Fibroblast of lung (primary cell): ENCODE measurements at regions not wholly inside any gene's neighbourhood (a gene's known extent, or its start where the extent isn't known, plus 50 kb on each side); places are given as distances from the start of the nearest gene placed in this dataset.

ENCODE experiments used
- DNase-seq, 2 donors: peaks; one replicate each; pipeline versions ENCODE4 v3.0.0 to v3.0.0-alpha.2; 2010; ENCODE audit warnings: low read depth in 2 of 2
- H2AFZ ChIP-seq: 2 replicates; pipeline ENCODE4 v1.5.1; 2012; ENCODE audit warnings: low read length, control low read depth, inconsistent platforms
- H3K27ac ChIP-seq: 2 replicates; pipeline ENCODE4 v1.5.1; 2011; ENCODE audit warnings: low read length, control low read depth; ENCODE audit not compliant: insufficient read depth
- H3K27me3 ChIP-seq: 2 replicates; pipeline ENCODE4 v1.5.1; 2011; ENCODE audit warnings: mild to moderate bottlenecking, low read length; ENCODE audit not compliant: control insufficient read depth, insufficient read depth
- H3K36me3 ChIP-seq: 2 replicates; pipeline ENCODE4 v1.5.1; 2011; ENCODE audit warnings: low read length; ENCODE audit not compliant: control insufficient read depth, insufficient read depth
- H3K4me1 ChIP-seq: 2 replicates; pipeline ENCODE4 v1.5.1; 2011; ENCODE audit warnings: low read length; ENCODE audit not compliant: control insufficient read depth, insufficient read depth; ENCODE audit errors: extremely low read depth
- H3K4me2 ChIP-seq: 2 replicates; pipeline ENCODE4 v1.5.1; 2011; ENCODE audit warnings: low read length, control low read depth; ENCODE audit not compliant: insufficient read depth; ENCODE audit errors: extremely low read depth
- H3K4me3 ChIP-seq, 4 experiments: fragments of 200-600 bp in 1 of 4; sonication (generic) in 1 of 4; replicated peaks in 1 of 4; 2 replicates each; pipeline ENCODE4 v1.5.1; 2011 to 2016; ENCODE audit warnings: low read length in 4 of 4, low read depth in 3 of 4, mild to moderate bottlenecking in 3 of 4, control low read depth in 2 of 4, inconsistent platforms in 1 of 4, mixed read lengths in 1 of 4; ENCODE audit not compliant: insufficient read depth in 1 of 4; ENCODE audit errors: control extremely low read depth in 1 of 4
- H3K79me2 ChIP-seq: 2 replicates; pipeline ENCODE4 v1.5.1; 2012; ENCODE audit warnings: mild to moderate bottlenecking, low read length, inconsistent platforms; ENCODE audit not compliant: control insufficient read depth, insufficient read depth
- H3K9ac ChIP-seq: 2 replicates; pipeline ENCODE4 v1.5.1; 2011; ENCODE audit warnings: mild to moderate bottlenecking, low read length, control low read depth; ENCODE audit not compliant: insufficient read depth
- H3K9me3 ChIP-seq: 2 replicates; pipeline ENCODE4 v1.5.1; 2012; ENCODE audit warnings: low read depth, low read length; ENCODE audit not compliant: control insufficient read depth, insufficient read depth
- H4K20me1 ChIP-seq: 2 replicates; pipeline ENCODE4 v1.5.1; 2011; ENCODE audit warnings: low read length; ENCODE audit not compliant: control insufficient read depth, insufficient read depth; ENCODE audit errors: extremely low read depth
- EZH2 ChIP-seq: IDR thresholded peaks from 2 replicates; pipeline ENCODE4 v1.5.1; 2012; ENCODE audit warnings: low read length, control low read depth, mild to moderate bottlenecking; ENCODE audit errors: missing control alignments
- TF ChIP-seq, protein P1 (sequence below), 2 donors: IDR thresholded peaks in 1 of 2; conservative IDR thresholded peaks in 1 of 2; 1 replicate in 1 of 2; 2 replicates in 1 of 2; pipeline ENCODE4 v1.5.1; 2011 to 2012; ENCODE audit warnings: low read length in 2 of 2, control low read depth in 1 of 2, inconsistent platforms in 1 of 2, low read depth in 1 of 2, mild to moderate bottlenecking in 1 of 2

DNA sequence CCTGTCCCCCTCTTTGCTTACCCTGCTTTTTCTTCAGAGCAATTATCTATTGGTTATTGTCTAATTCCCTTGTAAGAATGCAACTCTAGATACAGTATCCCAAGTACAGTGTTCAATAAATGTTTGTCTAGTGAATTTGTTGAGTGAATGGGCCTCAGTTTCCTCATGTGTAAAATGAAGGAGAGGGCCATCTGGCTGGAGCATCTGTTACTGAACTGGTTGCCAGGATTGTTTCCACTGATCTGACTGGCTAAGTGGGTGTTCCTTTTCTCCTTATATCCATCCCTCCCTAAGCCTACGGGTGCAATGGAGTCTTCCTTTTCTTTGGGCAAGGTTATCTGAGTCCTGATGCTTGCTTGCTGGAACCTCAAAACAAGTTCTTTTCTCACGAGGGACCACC is 185.2 kb upstream of the RPS6KA3 start:
- Histone ChIP-seq H2AFZ (no peak overlapping the region), H3K36me3 (no peaks in the 10 kb centered on the region), H3K9ac (no peak overlapping the region), H3K4me1 (peaks cover 2% of the 10 kb centered on the region), H3K79me2 (no peaks in the 10 kb centered on the region), H3K4me2 (no peak overlapping the region), H3K4me3 (no peak overlapping the region), H4K20me1 (no peaks in the 10 kb centered on the region), H3K9me3 (no peaks in the 10 kb centered on the region), H3K27me3 (no peaks in the 10 kb centered on the region), H3K27ac (no peak overlapping the region)
- TF ChIP-seq, protein P1, sequence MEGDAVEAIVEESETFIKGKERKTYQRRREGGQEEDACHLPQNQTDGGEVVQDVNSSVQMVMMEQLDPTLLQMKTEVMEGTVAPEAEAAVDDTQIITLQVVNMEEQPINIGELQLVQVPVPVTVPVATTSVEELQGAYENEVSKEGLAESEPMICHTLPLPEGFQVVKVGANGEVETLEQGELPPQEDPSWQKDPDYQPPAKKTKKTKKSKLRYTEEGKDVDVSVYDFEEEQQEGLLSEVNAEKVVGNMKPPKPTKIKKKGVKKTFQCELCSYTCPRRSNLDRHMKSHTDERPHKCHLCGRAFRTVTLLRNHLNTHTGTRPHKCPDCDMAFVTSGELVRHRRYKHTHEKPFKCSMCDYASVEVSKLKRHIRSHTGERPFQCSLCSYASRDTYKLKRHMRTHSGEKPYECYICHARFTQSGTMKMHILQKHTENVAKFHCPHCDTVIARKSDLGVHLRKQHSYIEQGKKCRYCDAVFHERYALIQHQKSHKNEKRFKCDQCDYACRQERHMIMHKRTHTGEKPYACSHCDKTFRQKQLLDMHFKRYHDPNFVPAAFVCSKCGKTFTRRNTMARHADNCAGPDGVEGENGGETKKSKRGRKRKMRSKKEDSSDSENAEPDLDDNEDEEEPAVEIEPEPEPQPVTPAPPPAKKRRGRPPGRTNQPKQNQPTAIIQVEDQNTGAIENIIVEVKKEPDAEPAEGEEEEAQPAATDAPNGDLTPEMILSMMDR (conservative IDR thresholded peaks at IDR 0.05 in 1 of 2, IDR thresholded peaks at IDR 0.05 in 1 of 2; ENCODE audit: low read depth in 1 of 2, low read length in 2 of 2), result no peak
- no peak for TF ChIP-seq EZH2
- DNase-seq, result no peak

GRCh38 chrX:20445109-20445508 is 178.4 kb upstream of the RPS6KA3 start:
- Histone ChIP-seq H3K27ac (no peak overlapping the region), H3K4me1 (no peaks in the 10 kb centered on the region), H3K9ac (no peak overlapping the region), H3K27me3 (no peaks in the 10 kb centered on the region), H3K79me2 (no peaks in the 10 kb centered on the region), H3K9me3 (no peaks in the 10 kb centered on the region), H3K36me3 (no peaks in the 10 kb centered on the region), H2AFZ (no peak overlapping the region), H4K20me1 (no peaks in the 10 kb centered on the region), H3K4me2 (no peak overlapping the region), H3K4me3 (no peak overlapping the region)
- no peak for DNase-seq
- no peak for TF ChIP-seq EZH2
- TF ChIP-seq, protein P1 (conservative IDR thresholded peaks at IDR 0.05 in 1 of 2, IDR thresholded peaks at IDR 0.05 in 1 of 2; ENCODE audit: low read depth in 1 of 2, low read length in 2 of 2), result no peak

GRCh38 chrX:20442597-20442996 is 175.9 kb upstream of the RPS6KA3 start:
- DNase-seq, result peak; percentile 70 to 87
- Histone ChIP-seq H3K4me3 (no peak overlapping the region), H3K9me3 (no peaks in the 10 kb centered on the region), H3K27me3 (no peaks in the 10 kb centered on the region), H3K36me3 (no peaks in the 10 kb centered on the region), H3K4me2 (no peak overlapping the region), H4K20me1 (no peaks in the 10 kb centered on the region), H3K9ac (no peak overlapping the region), H2AFZ (no peak overlapping the region), H3K4me1 (no peaks in the 10 kb centered on the region), H3K27ac (no peak overlapping the region), H3K79me2 (no peaks in the 10 kb centered on the region)
- TF ChIP-seq, protein P1 (conservative IDR thresholded peaks at IDR 0.05 in 1 of 2, IDR thresholded peaks at IDR 0.05 in 1 of 2; ENCODE audit: low read depth in 1 of 2, low read length in 2 of 2), result peak; percentile 38 to 55
- TF ChIP-seq EZH2, result no peak
